Hematopoietic multipotent progenitor cell treated with erythropoietin and hydrocortisone succinate and interleukin-3 and kit ligand, for 4 days (in vitro differentiated cells): ENCODE measurements at regions not wholly inside any gene's neighbourhood (a gene's known extent, or its start where the extent isn't known, plus 50 kb on each side); places are given as distances from the start of the nearest gene placed in this dataset.

Experiments used
- DNase-seq: peaks from one replicate; pipeline ENCODE4 v3.0.0-alpha.2; 2015

GRCh38 chr15:100785181-100786138, 94.2 kb upstream of the ALDH1A3 start:
- DNase-seq: no peak

GRCh38 chr15:100786139-100786531, 93.5 kb upstream of the ALDH1A3 start:
- DNase-seq: no peak

GRCh38 chr15:100786901-100787566, 92.6 kb upstream of the ALDH1A3 start:
- DNase-seq: no peak

- DNase-seq: no peak
These were observed 91.8 kb upstream of the ALDH1A3 start for GRCh38 chr15:100787567-100788417.

GRCh38 chr15:100788418-100789105, 91.1 kb upstream of the ALDH1A3 start:
- DNase-seq: no peak

GRCh38 chr15:100790786-100791265, 88.8 kb upstream of the ALDH1A3 start:
- no peak for DNase-seq

GRCh38 chr15:100794008-100794407, 85.6 kb upstream of the ALDH1A3 start:
- no peak for DNase-seq

- DNase-seq: no peak
These were observed 78.3 kb upstream of the ALDH1A3 start for GRCh38 chr15:100801256-100801900.

- no peak for DNase-seq
These were observed 77.0 kb upstream of the ALDH1A3 start for GRCh38 chr15:100802421-100803170.

GRCh38 chr15:100803171-100803440, 76.5 kb upstream of the ALDH1A3 start:
- DNase-seq: no peak

- no peak for DNase-seq
These were observed 73.5 kb upstream of the ALDH1A3 start for GRCh38 chr15:100806157-100806556.

GRCh38 chr15:100807028-100807427, 72.6 kb upstream of the ALDH1A3 start:
- DNase-seq: no peak

GRCh38 chr15:100808691-100809090, 70.9 kb upstream of the ALDH1A3 start:
- no peak for DNase-seq

GRCh38 chr15:100809151-100809550, 70.5 kb upstream of the ALDH1A3 start:
- DNase-seq: no peak

- DNase-seq: no peak
These were observed 70.0 kb upstream of the ALDH1A3 start for GRCh38 chr15:100809587-100809986.

- DNase-seq: no peak
These were observed 69.4 kb upstream of the ALDH1A3 start for GRCh38 chr15:100810229-100810628.

GRCh38 chr15:100810831-100811230, 68.8 kb upstream of the ALDH1A3 start:
- no peak for DNase-seq

GRCh38 chr15:100812802-100813201, 66.8 kb upstream of the ALDH1A3 start:
- peak; percentile 24 for DNase-seq

GRCh38 chr15:100818927-100819326, 60.7 kb upstream of the ALDH1A3 start:
- no peak for DNase-seq

- DNase-seq: no peak
These were observed 59.1 kb upstream of the ALDH1A3 start for GRCh38 chr15:100820528-100820927.

GRCh38 chr15:100821327-100821726, 58.3 kb upstream of the ALDH1A3 start:
- no peak for DNase-seq
